ENCODE measurements at regions not wholly inside any gene's neighbourhood (a gene's known extent, or its start where the extent isn't known, plus 50 kb on each side); places are given as distances from the start of the nearest gene placed in this dataset.

DNA sequence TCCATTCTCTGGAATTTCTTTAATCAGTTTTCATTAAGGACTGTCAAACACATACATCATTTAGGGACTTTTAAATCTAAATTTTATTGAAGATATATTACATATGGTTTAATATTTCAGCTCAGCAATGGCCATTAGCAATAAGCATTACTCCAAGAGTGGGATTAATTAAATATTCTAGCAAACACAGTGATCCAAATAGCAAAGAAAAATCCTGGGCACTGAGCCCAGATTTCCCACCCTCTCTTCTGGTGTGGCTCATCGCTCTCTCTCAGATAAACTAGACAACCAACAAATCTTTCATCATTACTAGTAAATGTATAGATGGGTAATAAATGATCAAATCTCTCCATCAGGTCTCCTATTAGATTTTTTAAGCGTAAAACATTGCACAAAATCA is 53.5 kb upstream of the FOXD3 start:
- no TSS peak for BruUV-seq (replicated peaks)
- H3K9me3 ChIP-seq (ENCODE audit: control insufficient read depth in 1 of 2, insufficient read depth in 1 of 2, low read depth in 1 of 2, low read length in 2 of 2), result no peaks in the 10 kb centered on the region
- RAD21 ChIA-PET (ENCODE audit: low non-redundant PET in 1 of 2, low total read pairs in 2 of 2, uncharacterized antibody in 2 of 2, unreplicated experiment in 2 of 2), result no interaction called here
- POLR2A ChIA-PET, result no interaction called here
- H3K27ac ChIP-seq (ENCODE audit: low read depth, low read length), result no peak overlapping the region
- H3K9ac ChIP-seq (ENCODE audit: low read length), result no peak overlapping the region
- H2AFZ ChIP-seq (ENCODE audit: low read depth, low read length, poor library complexity, severe bottlenecking), result no peak overlapping the region
- no peak overlapping the region for H3K4me2 ChIP-seq (ENCODE audit: low read length)
- H3K36me3 ChIP-seq (ENCODE audit: control insufficient read depth in 1 of 2, insufficient read depth in 2 of 2, low read length in 2 of 2), result no peaks in the 10 kb centered on the region
- no peaks in the 10 kb centered on the region for H3K9me2 ChIP-seq (ENCODE audit: insufficient read depth)
- H4K20me1 ChIP-seq (ENCODE audit: insufficient read depth), result no peaks in the 10 kb centered on the region
- TF ChIP-seq CEBPB (IDR thresholded peaks at IDR 0.05; ENCODE audit: low read depth) (no peak), YY1 (IDR thresholded peaks at IDR 0.05; ENCODE audit: extremely low read depth, insufficient replicate concordance, low read depth, low read length) (no peak), EZH2phosphoT487 (IDR thresholded peaks at IDR 0.05; ENCODE audit: borderline replicate concordance) (no peak), ZFX (IDR thresholded peaks at IDR 0.05) (no peak), SIN3A (IDR thresholded peaks at IDR 0.05; ENCODE audit: low read depth) (no peak), ELF1 (IDR thresholded peaks at IDR 0.05; ENCODE audit: borderline replicate concordance, low read depth) (no peak), POLR2AphosphoS5 (IDR thresholded peaks at IDR 0.05; ENCODE audit: low read depth, low read length) (no peak)
- TF ChIP-seq, protein P1, sequence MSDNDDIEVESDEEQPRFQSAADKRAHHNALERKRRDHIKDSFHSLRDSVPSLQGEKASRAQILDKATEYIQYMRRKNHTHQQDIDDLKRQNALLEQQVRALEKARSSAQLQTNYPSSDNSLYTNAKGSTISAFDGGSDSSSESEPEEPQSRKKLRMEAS (IDR thresholded peaks at IDR 0.05), result no peak
- CTCF ChIA-PET, result no interaction called here
- H3K4me3 ChIP-seq (replicated peaks in 1 of 2; ENCODE audit: low read depth in 1 of 2, low read length in 2 of 2), result no peak overlapping the region
- ATAC-seq (no peak), DNase-seq (ENCODE audit: low read depth, low spot score) (no peak)
- H3K4me1 ChIP-seq (ENCODE audit: control insufficient read depth in 1 of 2, insufficient read depth in 2 of 2, low read length in 2 of 2), result no peaks in the 10 kb centered on the region
- H3K27me3 ChIP-seq (ENCODE audit: insufficient read depth, low read length), result no peaks in the 10 kb centered on the region
- intact Hi-C loops (cut with micrococcal nuclease), result no loop called here
- H3K79me2 ChIP-seq (ENCODE audit: insufficient read depth, low read length), result no peaks in the 10 kb centered on the region

GRCh38 chr1:63269571-63269970 is 52.8 kb upstream of the FOXD3 start:
- Histone ChIP-seq H3K9me3 (ENCODE audit: control insufficient read depth in 1 of 2, insufficient read depth in 1 of 2, low read depth in 1 of 2, low read length in 2 of 2) (no peaks in the 10 kb centered on the region), H3K9ac (ENCODE audit: low read length) (no peak overlapping the region), H3K9me2 (ENCODE audit: insufficient read depth) (no peaks in the 10 kb centered on the region), H3K79me2 (ENCODE audit: insufficient read depth, low read length) (no peaks in the 10 kb centered on the region), H3K27ac (ENCODE audit: low read depth, low read length) (no peak overlapping the region), H2AFZ (ENCODE audit: low read depth, low read length, poor library complexity, severe bottlenecking) (no peak overlapping the region), H3K4me3 (replicated peaks in 1 of 2; ENCODE audit: low read depth in 1 of 2, low read length in 2 of 2) (no peak overlapping the region), H4K20me1 (ENCODE audit: insufficient read depth) (no peaks in the 10 kb centered on the region), H3K4me2 (ENCODE audit: low read length) (no peak overlapping the region), H3K36me3 (ENCODE audit: control insufficient read depth in 1 of 2, insufficient read depth in 2 of 2, low read length in 2 of 2) (no peaks in the 10 kb centered on the region), H3K27me3 (ENCODE audit: insufficient read depth, low read length) (no peaks in the 10 kb centered on the region), H3K4me1 (ENCODE audit: control insufficient read depth in 1 of 2, insufficient read depth in 2 of 2, low read length in 2 of 2) (no peaks in the 10 kb centered on the region)
- ATAC-seq (no peak), DNase-seq (ENCODE audit: low read depth, low spot score) (no peak)
- ChIA-PET POLR2A (no interaction called here), CTCF (no interaction called here), RAD21 (ENCODE audit: low non-redundant PET in 1 of 2, low total read pairs in 2 of 2, uncharacterized antibody in 2 of 2, unreplicated experiment in 2 of 2) (no interaction called here)
- TF ChIP-seq, protein P2, sequence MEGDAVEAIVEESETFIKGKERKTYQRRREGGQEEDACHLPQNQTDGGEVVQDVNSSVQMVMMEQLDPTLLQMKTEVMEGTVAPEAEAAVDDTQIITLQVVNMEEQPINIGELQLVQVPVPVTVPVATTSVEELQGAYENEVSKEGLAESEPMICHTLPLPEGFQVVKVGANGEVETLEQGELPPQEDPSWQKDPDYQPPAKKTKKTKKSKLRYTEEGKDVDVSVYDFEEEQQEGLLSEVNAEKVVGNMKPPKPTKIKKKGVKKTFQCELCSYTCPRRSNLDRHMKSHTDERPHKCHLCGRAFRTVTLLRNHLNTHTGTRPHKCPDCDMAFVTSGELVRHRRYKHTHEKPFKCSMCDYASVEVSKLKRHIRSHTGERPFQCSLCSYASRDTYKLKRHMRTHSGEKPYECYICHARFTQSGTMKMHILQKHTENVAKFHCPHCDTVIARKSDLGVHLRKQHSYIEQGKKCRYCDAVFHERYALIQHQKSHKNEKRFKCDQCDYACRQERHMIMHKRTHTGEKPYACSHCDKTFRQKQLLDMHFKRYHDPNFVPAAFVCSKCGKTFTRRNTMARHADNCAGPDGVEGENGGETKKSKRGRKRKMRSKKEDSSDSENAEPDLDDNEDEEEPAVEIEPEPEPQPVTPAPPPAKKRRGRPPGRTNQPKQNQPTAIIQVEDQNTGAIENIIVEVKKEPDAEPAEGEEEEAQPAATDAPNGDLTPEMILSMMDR (IDR thresholded peaks at IDR 0.05 in 2 of 3, conservative IDR thresholded peaks at IDR 0.05 in 1 of 3; ENCODE audit: borderline replicate concordance in 1 of 3, insufficient read depth in 1 of 3, low read depth in 2 of 3, low read length in 2 of 3), result no peak
- no TSS peak for BruUV-seq (replicated peaks)
- intact Hi-C loops (cut with micrococcal nuclease), result no loop called here
